Activated CD4-positive, alpha-beta T cell treated with anti-CD3 and anti-CD28 coated beads, Interleukin-2, amount 10 ng/mL, durations not matched to agents 7 days and 5 days (primary cell): ENCODE measurements at regions not wholly inside any gene's neighbourhood (a gene's known extent, or its start where the extent isn't known, plus 50 kb on each side); places are given as distances from the start of the nearest gene placed in this dataset.

Source experiments
- CTCF ChIA-PET: fragments of 350-600 bp; sonication (Branson Sonifier 250); formaldehyde crosslinking; loops from one replicate; lab custom pipeline; 2021; ENCODE audit warnings: antibody characterized with exemption; lab: Charles Lee
- POLR2A ChIA-PET: fragments of 350-600 bp; sonication (Branson Sonifier 250); formaldehyde crosslinking; loops from one replicate; lab custom pipeline; 2021; ENCODE audit warnings: antibody characterized with exemption; lab: Charles Lee
- DNase-seq: peaks from one replicate; pipeline ENCODE4 v3.0.0-alpha.2; 2020
- H3K27ac Mint-ChIP-seq: one replicate; pipeline ENCODE4 v1.8.0; 2021; ENCODE audit warnings: mild to moderate bottlenecking, moderate library complexity, mixed read lengths
- H3K27me3 Mint-ChIP-seq: one replicate; pipeline ENCODE4 v1.8.0; 2021; ENCODE audit warnings: mixed read lengths
- H3K36me3 Mint-ChIP-seq: one replicate; pipeline ENCODE4 v1.8.0; 2021; ENCODE audit warnings: low read depth, mixed read lengths
- H3K4me1 Mint-ChIP-seq: one replicate; pipeline ENCODE4 v1.8.0; 2021; ENCODE audit warnings: mixed read lengths
- H3K4me3 Mint-ChIP-seq: one replicate; pipeline ENCODE4 v1.8.0; 2021; ENCODE audit warnings: mild to moderate bottlenecking, moderate library complexity, mixed read lengths
- H3K9me3 Mint-ChIP-seq: one replicate; pipeline ENCODE4 v1.8.0; 2021; ENCODE audit warnings: mixed read lengths

- ChIA-PET CTCF (no interaction called here), POLR2A (no interaction called here)
- no peak for DNase-seq
- Mint-ChIP-seq H3K4me1 (no peaks in the 10 kb centered on the region), H3K36me3 (no peaks in the 10 kb centered on the region), H3K27ac (no peak overlapping the region), H3K27me3 (no peaks in the 10 kb centered on the region), H3K9me3 (no peaks in the 10 kb centered on the region), H3K4me3 (no peak overlapping the region)
These were observed 62.9 kb downstream of the ACKR3 start for GRCh38 chr2:236632295-236633218.

- H3K27me3 Mint-ChIP-seq = no peaks in the 10 kb centered on the region
- no peak for DNase-seq
- H3K4me3 Mint-ChIP-seq = no peak overlapping the region
- no peaks in the 10 kb centered on the region for H3K4me1 Mint-ChIP-seq
- no peaks in the 10 kb centered on the region for H3K9me3 Mint-ChIP-seq
- no peaks in the 10 kb centered on the region for H3K36me3 Mint-ChIP-seq
- CTCF ChIA-PET = no interaction called here
- H3K27ac Mint-ChIP-seq = no peak overlapping the region
- POLR2A ChIA-PET = no interaction called here
These were observed 63.6 kb downstream of the ACKR3 start for GRCh38 chr2:236633219-236633570.

DNA sequence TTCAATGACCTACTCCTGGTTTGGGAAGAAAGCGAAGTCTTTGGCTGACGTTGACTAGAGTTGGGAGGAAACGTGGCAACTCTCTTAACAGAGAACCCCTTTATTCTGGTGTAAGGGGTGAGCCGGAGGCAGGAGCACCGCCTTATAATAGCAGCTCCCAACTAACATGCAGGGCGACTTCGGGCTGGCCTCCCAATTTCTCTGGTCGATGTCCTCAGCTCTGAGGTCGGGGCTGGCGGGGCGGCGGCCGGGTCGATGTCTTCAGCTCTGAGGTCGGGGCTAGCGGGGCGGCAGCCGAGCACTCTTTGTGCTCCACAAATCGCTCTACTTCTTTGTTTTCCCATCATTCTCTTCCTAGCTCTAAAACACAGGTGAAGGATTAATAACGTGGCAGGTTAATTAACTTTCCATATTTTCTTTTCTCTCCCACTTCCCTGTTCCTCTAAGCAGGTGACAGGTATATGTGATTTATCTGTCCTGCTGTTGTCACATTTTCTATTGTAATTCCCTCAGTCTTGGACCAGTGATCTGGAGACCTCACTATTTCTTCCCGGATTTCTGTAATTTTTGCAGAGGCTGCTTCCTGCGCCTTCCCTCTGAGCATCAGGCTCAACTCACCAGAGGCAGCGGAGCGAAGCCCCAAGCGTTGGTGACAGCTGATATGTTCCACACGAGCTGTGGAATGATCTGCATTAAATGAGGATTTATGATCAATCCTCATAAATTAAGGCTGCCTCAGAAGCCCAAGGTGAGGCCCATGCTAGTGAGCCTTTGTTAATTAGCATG is 64.3 kb downstream of the ACKR3 start:
- Mint-ChIP-seq H3K36me3 (no peaks in the 10 kb centered on the region), H3K27ac (no peak overlapping the region), H3K9me3 (no peaks in the 10 kb centered on the region), H3K4me1 (no peaks in the 10 kb centered on the region), H3K27me3 (no peaks in the 10 kb centered on the region), H3K4me3 (no peak overlapping the region)
- DNase-seq = no peak
- POLR2A ChIA-PET = no interaction called here
- CTCF ChIA-PET = no interaction called here

- no peak for DNase-seq
- ChIA-PET CTCF (no interaction called here), POLR2A (no interaction called here)
- H3K4me3 Mint-ChIP-seq = no peak overlapping the region
- no peaks in the 10 kb centered on the region for H3K27me3 Mint-ChIP-seq
- H3K9me3 Mint-ChIP-seq = no peaks in the 10 kb centered on the region
- no peak overlapping the region for H3K27ac Mint-ChIP-seq
- H3K36me3 Mint-ChIP-seq = no peaks in the 10 kb centered on the region
- H3K4me1 Mint-ChIP-seq = no peaks in the 10 kb centered on the region
These were observed 66.6 kb downstream of the ACKR3 start for GRCh38 chr2:236636261-236636660.

DNA sequence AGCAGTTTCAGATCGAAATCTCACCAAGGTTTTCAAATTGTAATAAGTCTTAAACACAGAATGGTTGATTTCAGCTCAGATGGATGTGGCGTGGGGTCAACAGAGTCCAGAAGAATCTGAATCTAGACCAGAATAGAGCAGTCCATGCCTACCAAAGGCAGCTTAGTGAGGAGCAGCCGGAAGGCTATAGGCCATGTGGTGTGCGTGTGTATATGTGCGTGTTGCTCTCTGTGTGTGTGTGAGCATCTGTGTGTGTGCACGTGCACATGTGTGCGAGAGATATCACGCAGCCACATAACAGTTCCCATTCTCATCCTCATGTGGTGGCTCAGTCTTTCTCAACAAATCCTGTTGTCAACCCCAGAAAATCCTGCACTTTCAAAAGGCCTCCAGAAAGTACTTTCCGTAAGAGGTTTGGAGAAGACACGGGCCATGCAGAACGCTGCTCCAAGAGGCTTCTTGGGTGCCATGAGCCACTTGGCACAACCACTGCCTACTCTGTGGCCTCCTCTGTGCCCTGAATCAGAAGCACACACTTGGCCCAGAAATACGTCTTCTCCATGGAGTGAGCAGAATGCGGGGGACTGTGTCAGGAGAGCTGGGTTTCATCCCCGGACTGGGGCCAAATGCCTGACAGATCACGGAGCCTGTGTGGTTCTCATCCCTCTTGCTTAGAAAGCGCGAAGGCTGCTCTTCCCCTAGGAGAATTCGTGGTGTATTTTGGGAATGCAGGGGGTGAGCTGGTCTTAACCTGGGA is 67.3 kb downstream of the ACKR3 start:
- H3K4me1 Mint-ChIP-seq = no peaks in the 10 kb centered on the region
- H3K9me3 Mint-ChIP-seq = no peaks in the 10 kb centered on the region
- no peak overlapping the region for H3K27ac Mint-ChIP-seq
- H3K27me3 Mint-ChIP-seq = no peaks in the 10 kb centered on the region
- H3K4me3 Mint-ChIP-seq = no peak overlapping the region
- ChIA-PET CTCF (interaction anchor here (1.5 kb wide), 1 partner anchor 742 kb away, joined by 3 read pairs; no protein-coding TSS in a partner anchor), POLR2A (no interaction called here)
- DNase-seq = no peak
- H3K36me3 Mint-ChIP-seq = no peaks in the 10 kb centered on the region

DNA sequence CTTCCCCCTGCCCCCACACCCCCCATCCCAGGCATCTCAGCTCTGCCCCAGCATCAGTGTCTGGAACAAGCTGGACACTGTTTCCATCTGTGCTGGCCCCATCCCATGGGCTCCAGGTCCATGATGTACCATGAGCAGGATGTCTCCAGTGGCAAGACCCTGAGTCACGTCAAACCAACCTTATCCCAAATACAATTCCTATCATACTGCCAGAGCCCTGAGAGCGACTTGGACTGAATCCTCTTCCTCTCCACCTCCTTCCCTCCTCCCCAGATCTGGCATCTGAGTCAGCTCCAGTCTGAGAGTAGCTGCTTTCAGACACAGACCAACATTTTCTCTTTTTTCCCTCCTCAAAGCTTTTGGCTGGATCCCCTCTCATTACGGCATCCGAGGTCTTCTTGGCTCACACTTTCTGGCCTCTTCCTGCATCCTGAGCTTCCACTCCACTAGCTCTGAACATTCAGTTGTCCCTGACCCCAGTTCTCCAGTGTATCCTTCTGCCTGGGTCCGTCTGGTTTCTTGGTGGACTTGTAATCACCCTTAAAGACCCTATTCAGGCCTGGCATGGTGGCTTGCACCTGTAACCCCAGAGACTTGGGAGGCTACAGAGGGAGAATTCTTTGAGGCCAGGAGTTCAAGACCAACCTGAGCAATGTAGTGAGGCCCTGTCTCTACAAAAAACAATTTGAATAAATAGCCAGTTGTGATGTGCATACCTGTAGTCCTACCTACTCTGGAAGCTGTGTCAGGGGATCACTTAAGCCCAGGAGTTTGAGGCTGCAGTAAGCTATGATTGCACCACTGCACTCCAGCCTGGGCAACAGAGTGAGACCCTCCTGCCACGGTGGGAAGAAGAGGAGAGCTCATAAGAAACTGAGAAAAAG is 68.3 kb downstream of the ACKR3 start:
- H3K4me3 Mint-ChIP-seq = no peak overlapping the region
- no peaks in the 10 kb centered on the region for H3K4me1 Mint-ChIP-seq
- ChIA-PET POLR2A (no interaction called here), CTCF (interaction anchor here (1.5 kb wide), 1 partner anchor 743 kb away, joined by 3 read pairs; no protein-coding TSS in a partner anchor)
- no peaks in the 10 kb centered on the region for H3K27me3 Mint-ChIP-seq
- DNase-seq = no peak
- no peaks in the 10 kb centered on the region for H3K36me3 Mint-ChIP-seq
- no peaks in the 10 kb centered on the region for H3K9me3 Mint-ChIP-seq
- no peak overlapping the region for H3K27ac Mint-ChIP-seq

DNA sequence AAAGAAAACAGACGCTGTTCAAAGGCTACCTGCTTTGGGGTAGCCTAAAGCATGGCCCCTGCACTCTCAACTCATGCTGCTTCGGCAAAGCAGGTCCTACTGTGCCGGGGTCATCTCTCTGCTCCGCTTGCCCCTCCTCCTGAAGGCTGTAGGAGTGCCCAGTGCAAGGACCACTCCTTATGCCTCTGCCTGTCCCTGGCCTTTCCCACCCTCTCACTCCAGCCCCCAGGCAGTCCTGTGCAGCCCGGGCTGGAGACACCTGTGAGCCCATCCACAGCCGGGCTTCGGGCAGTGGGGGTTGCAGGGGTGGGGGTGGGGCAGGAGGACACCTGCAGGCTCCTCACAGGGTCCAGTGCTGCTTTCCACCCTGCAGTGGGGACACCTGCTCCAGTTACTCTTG is 69.1 kb downstream of the ACKR3 start:
- Mint-ChIP-seq H3K4me1 (no peaks in the 10 kb centered on the region), H3K9me3 (no peaks in the 10 kb centered on the region), H3K27ac (no peak overlapping the region), H3K4me3 (no peak overlapping the region), H3K36me3 (no peaks in the 10 kb centered on the region), H3K27me3 (no peaks in the 10 kb centered on the region)
- ChIA-PET POLR2A (no interaction called here), CTCF (no interaction called here)
- no peak for DNase-seq

DNA sequence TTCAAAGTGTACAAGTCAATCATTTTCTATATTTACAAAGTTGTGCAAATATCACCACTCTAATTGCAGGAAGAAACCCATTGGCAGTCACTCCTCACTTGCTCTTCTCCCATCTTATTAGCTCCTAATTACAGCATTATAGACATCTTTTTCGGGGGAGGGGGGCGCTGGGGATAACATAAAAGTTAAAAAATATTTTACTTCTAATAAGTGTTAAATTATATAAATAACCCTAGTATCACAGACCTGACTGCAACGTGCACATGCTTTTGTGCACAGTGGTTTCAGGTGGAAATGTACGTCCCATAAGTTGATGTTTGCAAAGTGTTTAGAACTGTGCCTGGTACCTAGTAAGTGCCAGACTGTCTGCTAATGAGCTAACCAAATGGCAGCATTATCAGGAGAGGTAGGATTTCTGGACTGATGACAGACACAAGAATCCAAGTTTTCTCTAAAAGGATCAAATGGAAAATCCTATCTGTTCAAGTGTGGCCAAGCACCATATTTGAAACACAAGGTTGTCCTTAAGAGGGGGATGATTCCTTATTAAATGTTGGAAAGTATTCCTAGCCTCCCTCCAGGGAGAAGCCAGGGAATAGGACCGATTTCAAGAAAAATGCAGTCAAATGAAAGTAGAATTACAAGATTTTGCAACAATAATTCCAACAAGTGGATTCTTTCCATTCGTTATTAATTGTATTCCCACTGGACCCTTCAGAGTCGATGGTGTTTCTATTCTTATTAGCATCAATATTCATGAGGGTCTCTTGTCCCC is 70.0 kb downstream of the ACKR3 start:
- H3K4me1 Mint-ChIP-seq = no peaks in the 10 kb centered on the region
- no peak for DNase-seq
- H3K9me3 Mint-ChIP-seq = no peaks in the 10 kb centered on the region
- no peak overlapping the region for H3K4me3 Mint-ChIP-seq
- CTCF ChIA-PET = no interaction called here
- no peaks in the 10 kb centered on the region for H3K27me3 Mint-ChIP-seq
- H3K27ac Mint-ChIP-seq = no peak overlapping the region
- H3K36me3 Mint-ChIP-seq = no peaks in the 10 kb centered on the region
- POLR2A ChIA-PET = no interaction called here

DNA sequence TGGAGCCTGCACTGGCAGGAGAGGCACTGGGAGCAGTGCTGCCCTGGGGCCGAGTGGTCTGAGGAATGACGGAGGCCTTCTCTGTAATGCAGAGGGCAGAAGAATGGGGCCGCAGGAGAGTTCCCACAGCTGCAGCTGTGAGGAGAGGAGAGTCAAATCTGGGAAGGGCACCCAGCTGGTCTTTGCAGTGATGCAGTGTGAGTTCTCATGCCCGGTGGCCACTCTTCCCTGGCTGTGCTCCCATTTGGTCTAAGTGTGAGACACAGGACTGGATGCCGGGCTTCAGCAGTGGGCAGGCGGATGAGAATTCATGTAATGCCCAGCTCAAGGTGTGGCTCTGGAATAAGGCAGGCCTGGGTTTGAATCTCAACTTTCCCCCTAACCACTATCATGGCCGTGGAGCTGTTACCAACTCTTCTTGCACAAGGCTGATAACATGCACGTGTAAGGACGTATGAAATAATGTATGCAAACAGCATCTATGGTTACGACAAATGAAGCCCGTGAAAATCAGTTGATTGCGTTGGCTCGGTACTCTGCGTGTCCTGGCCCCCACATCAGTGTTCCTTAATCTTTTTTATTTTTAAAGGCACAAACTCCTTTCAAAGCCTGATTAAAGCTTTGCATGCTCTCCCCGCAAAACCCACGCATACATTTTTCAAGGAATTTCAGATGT is 71.6 kb downstream of the ACKR3 start:
- Mint-ChIP-seq H3K27ac (no peak overlapping the region), H3K36me3 (no peaks in the 10 kb centered on the region), H3K4me3 (no peak overlapping the region), H3K27me3 (no peaks in the 10 kb centered on the region), H3K4me1 (no peaks in the 10 kb centered on the region), H3K9me3 (no peaks in the 10 kb centered on the region)
- POLR2A ChIA-PET = no interaction called here
- CTCF ChIA-PET = no interaction called here
- no peak for DNase-seq

- Mint-ChIP-seq H3K27me3 (peaks cover 2% of the 10 kb centered on the region), H3K9me3 (no peaks in the 10 kb centered on the region), H3K27ac (no peak overlapping the region), H3K4me1 (no peaks in the 10 kb centered on the region), H3K4me3 (no peak overlapping the region), H3K36me3 (no peaks in the 10 kb centered on the region)
- DNase-seq = no peak
- ChIA-PET CTCF (interaction anchor here (0.6 to 1.0 kb wide), 3 partner anchors 70 to 304 kb away, joined by 3 read pairs; no protein-coding TSS in a partner anchor), POLR2A (no interaction called here)
These were observed 72.5 kb downstream of the ACKR3 start for GRCh38 chr2:236642125-236642524.

DNA sequence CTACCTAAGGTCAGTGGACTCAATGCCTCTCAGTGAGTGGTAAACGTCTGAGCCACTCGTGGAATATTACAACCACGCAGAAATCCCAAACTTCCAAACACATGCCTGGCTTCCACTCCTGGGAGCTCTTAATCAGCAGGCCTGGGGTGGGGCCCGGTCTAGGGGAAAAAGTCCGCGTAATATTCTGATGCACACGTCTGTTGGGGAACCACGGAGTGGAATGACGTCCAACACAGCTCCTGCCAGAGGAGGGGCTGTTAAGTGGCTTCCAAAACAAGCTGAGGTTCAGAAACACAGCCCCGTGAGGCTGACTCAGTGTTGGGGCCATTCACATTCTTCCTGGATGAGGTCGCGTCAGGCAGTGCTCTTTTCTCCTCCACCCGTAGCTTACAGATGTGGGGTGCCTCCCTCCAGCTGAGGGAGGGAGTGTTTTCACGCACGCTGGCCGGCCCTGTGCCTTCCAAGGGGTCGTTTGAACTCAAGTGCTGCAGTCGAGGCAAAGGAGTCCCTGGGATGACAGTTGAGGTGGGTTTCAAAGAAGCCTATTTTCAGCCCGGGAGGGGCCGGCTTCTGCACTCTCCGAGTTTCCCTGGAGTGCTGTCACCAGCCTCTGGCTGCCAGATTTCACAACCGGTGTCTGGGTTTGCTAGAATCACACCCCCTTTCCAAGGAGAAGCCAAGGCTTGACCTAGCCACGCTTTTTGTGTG is 73.1 kb downstream of the ACKR3 start:
- peaks cover 2% of the 10 kb centered on the region for H3K27me3 Mint-ChIP-seq
- no peak for DNase-seq
- H3K4me1 Mint-ChIP-seq = no peaks in the 10 kb centered on the region
- H3K4me3 Mint-ChIP-seq = no peak overlapping the region
- ChIA-PET POLR2A (no interaction called here), CTCF (interaction anchor here (0.7 to 1.0 kb wide), 2 partner anchors 94 to 303 kb away, joined by 3 read pairs; no protein-coding TSS in a partner anchor)
- no peak overlapping the region for H3K27ac Mint-ChIP-seq
- no peaks in the 10 kb centered on the region for H3K36me3 Mint-ChIP-seq
- no peaks in the 10 kb centered on the region for H3K9me3 Mint-ChIP-seq
